Stomach (tissue), 8 donors: ENCODE measurements at regions not wholly inside any gene's neighbourhood (a gene's known extent, or its start where the extent isn't known, plus 50 kb on each side); places are given as distances from the start of the nearest gene placed in this dataset.

Source experiments
- DNase-seq, 2 donors: peaks; one replicate each; pipeline versions ENCODE4 v3.0.0 to v3.0.0-alpha.2; 2013 to 2019
- H3K27ac ChIP-seq, 5 donors: fragments of 200-600 bp in 4 of 5; sonication (generic) in 4 of 5; one replicate each; pipeline ENCODE4 v1.5.1; 2013 to 2019; ENCODE audit warnings: mild to moderate bottlenecking in 1 of 5, moderate library complexity in 1 of 5
- H3K27me3 ChIP-seq, 3 donors: fragments of 200-600 bp; sonication (generic); one replicate each; pipeline ENCODE4 v1.5.1; 2017 to 2019; ENCODE audit warnings: mixed run types in 1 of 3
- H3K36me3 ChIP-seq, 4 donors: fragments of 200-600 bp; sonication (generic); 1 replicate in 3 of 4; 2 replicates in 1 of 4; pipeline ENCODE4 v1.5.1; 2016 to 2019
- H3K4me1 ChIP-seq, 4 donors: fragments of 200-600 bp; sonication (generic); one replicate each; pipeline ENCODE4 v1.5.1; 2016 to 2019
- H3K4me3 ChIP-seq, 4 donors: fragments of 200-600 bp; sonication (generic) in 3 of 4; one replicate each; pipeline ENCODE4 v1.5.1; 2016 to 2019; ENCODE audit warnings: mild to moderate bottlenecking in 1 of 4
- H3K9me3 ChIP-seq, 4 donors: fragments of 200-600 bp; sonication (generic); one replicate each; pipeline ENCODE4 v1.5.1; 2016 to 2019
- CTCF ChIP-seq, 7 experiments: fragments of 450-650 bp in 4 of 7; fragments of 200-600 bp in 3 of 7; sonication (generic) in 3 of 7; IDR thresholded peaks; one replicate each; pipeline ENCODE4 v1.5.1; 2016 to 2019; ENCODE audit warnings: antibody characterized with exemption in 7 of 7, control low read depth in 2 of 7, mild to moderate bottlenecking in 1 of 7
- EP300 ChIP-seq: sonication (generic); formaldehyde crosslinking; IDR thresholded peaks from one replicate; pipeline ENCODE4 v1.6.1; 2017; ENCODE audit warnings: antibody characterized with exemption
- POLR2A ChIP-seq, 4 donors: fragments of 450-650 bp; IDR thresholded peaks; one replicate each; pipeline ENCODE4 v1.6.1; 2016; ENCODE audit warnings: antibody characterized with exemption in 4 of 4, control low read depth in 2 of 4, mild to moderate bottlenecking in 1 of 4, moderate library complexity in 1 of 4
- POLR2AphosphoS5 ChIP-seq, 3 donors: sonication (generic); formaldehyde crosslinking; IDR thresholded peaks; one replicate each; pipeline ENCODE4 v1.6.1; 2016; ENCODE audit warnings: antibody characterized with exemption in 3 of 3
- WGBS, 5 donors: extraction: QIAGEN DNeasy Blood & Tissue Kit in 3 of 5; methylation state at CpG; one replicate each; pipeline versions ENCODE4 v1.1.5 to v1.1.7; 2013 to 2018; 5-methylcytosine and 5-hydroxymethylcytosine counted together
- intact Hi-C: fragments of 100-400 bp; cut with DNase I; formaldehyde crosslinking; loops from one replicate; pipeline ENCODE4 v1.15.1; 2023; ENCODE audit warnings: low total_unique reads
- donor health status: healthy with polysubstance abuse.
- donor health status: Bipolar disorder and iron deficiency.
- donor health status: healthy.

GRCh38 chr14:97296176-97296575, 499.0 kb downstream of the VRK1 start:
- Histone ChIP-seq H3K36me3 (no peaks in the 10 kb centered on the region), H3K4me1 (no peaks in the 10 kb centered on the region), H3K27ac (no peak overlapping the region), H3K27me3 (peaks cover 0 to 23% (median 0%) of the 10 kb centered on the region in 3 donors), H3K9me3 (no peaks in the 10 kb centered on the region), H3K4me3 (no peak overlapping the region)
- intact Hi-C loops = no loop called here
- TF ChIP-seq EP300 (no peak), CTCF (IDR thresholded peaks at IDR 0.05) (no peak), POLR2A (IDR thresholded peaks at IDR 0.05) (no peak), POLR2AphosphoS5 (IDR thresholded peaks at IDR 0.05) (no peak)
- no peak for DNase-seq
- 86 to 98% (median 92%) methylated on average over 1 of the region's 1 CpG for WGBS, 5 donors

- peaks cover 0 to 23% (median 0%) of the 10 kb centered on the region in 3 donors for H3K27me3 ChIP-seq
- H3K27ac ChIP-seq = no peak overlapping the region
- H3K4me3 ChIP-seq = no peak overlapping the region
- intact Hi-C loops = no loop called here
- no peak for TF ChIP-seq CTCF (IDR thresholded peaks at IDR 0.05)
- no peak for TF ChIP-seq POLR2AphosphoS5 (IDR thresholded peaks at IDR 0.05)
- no peak for TF ChIP-seq EP300
- no peak for TF ChIP-seq POLR2A (IDR thresholded peaks at IDR 0.05)
- no peaks in the 10 kb centered on the region for H3K36me3 ChIP-seq
- H3K9me3 ChIP-seq = no peaks in the 10 kb centered on the region
- H3K4me1 ChIP-seq = no peaks in the 10 kb centered on the region
- WGBS, 5 donors = 79 to 86% (median 83%) methylated on average over 10 of the region's 10 CpGs
- DNase-seq = no peak
Measured at GRCh38 chr14:97297100-97297499, 499.9 kb downstream of the VRK1 start.

GRCh38 chr14:97298331-97298730, 501.1 kb downstream of the VRK1 start:
- TF ChIP-seq EP300 (no peak), CTCF (IDR thresholded peaks at IDR 0.05) (no peak), POLR2AphosphoS5 (IDR thresholded peaks at IDR 0.05) (no peak)
- Histone ChIP-seq H3K4me1 (no peaks in the 10 kb centered on the region), H3K9me3 (no peaks in the 10 kb centered on the region), H3K4me3 (no peak overlapping the region), H3K36me3 (no peaks in the 10 kb centered on the region), H3K27me3 (peaks cover 0 to 23% (median 0%) of the 10 kb centered on the region in 3 donors), H3K27ac (no peak overlapping the region)
- DNase-seq = no peak
- WGBS, 5 donors = 51 to 59% (median 55%) methylated on average over 7 of the region's 7 CpGs
- intact Hi-C loops = no loop called here

GRCh38 chr14:97298736-97299135, 501.6 kb downstream of the VRK1 start:
- Histone ChIP-seq H3K9me3 (no peaks in the 10 kb centered on the region), H3K27ac (no peak overlapping the region), H3K27me3 (peaks cover 0 to 23% (median 0%) of the 10 kb centered on the region in 3 donors), H3K4me1 (no peaks in the 10 kb centered on the region), H3K36me3 (no peaks in the 10 kb centered on the region), H3K4me3 (no peak overlapping the region)
- intact Hi-C loops = no loop called here
- DNase-seq = no peak
- no peak for TF ChIP-seq EP300
- no peak for TF ChIP-seq POLR2AphosphoS5 (IDR thresholded peaks at IDR 0.05)
- no peak for TF ChIP-seq POLR2A (IDR thresholded peaks at IDR 0.05)
- TF ChIP-seq CTCF (IDR thresholded peaks at IDR 0.05) = no peak
- WGBS, 5 donors = 85 to 93% (median 91%) methylated on average over 14 of the region's 14 CpGs
